ENCODE measurements at regions not wholly inside any gene's neighbourhood (a gene's known extent, or its start where the extent isn't known, plus 50 kb on each side); places are given as distances from the start of the nearest gene placed in this dataset.

- TF ChIP-seq CHD7 (IDR thresholded peaks at IDR 0.05; ENCODE audit: insufficient replicate concordance, low read length) (no peak), MAFK (IDR thresholded peaks at IDR 0.05; ENCODE audit: low read depth, low read length) (no peak), KDM4A (IDR thresholded peaks at IDR 0.05; ENCODE audit: low read depth, low read length, severe bottlenecking) (no peak), MAX (IDR thresholded peaks at IDR 0.05) (no peak), KDM1A (IDR thresholded peaks at IDR 0.05; ENCODE audit: borderline replicate concordance, low read length) (no peak), POLR2AphosphoS5 (IDR thresholded peaks at IDR 0.05; ENCODE audit: low read depth, low read length) (no peak), JUN (IDR thresholded peaks at IDR 0.05; ENCODE audit: low read depth, low read length) (no peak), ZNF274 (IDR thresholded peaks at IDR 0.05; ENCODE audit: borderline replicate concordance, extremely low read depth, low read length) (no peak), SIN3A (conservative IDR thresholded peaks at IDR 0.05 in 1 of 2, IDR thresholded peaks at IDR 0.05 in 1 of 2; ENCODE audit: low read depth in 1 of 2, low read length in 2 of 2) (no peak)
Measured at GRCh38 chr11:32012049-32012448, 78.8 kb upstream of the RCN1 start (continued).

Data from H1 (cell line).